MCF 10A (cell line): ENCODE measurements at regions not wholly inside any gene's neighbourhood (a gene's known extent, or its start where the extent isn't known, plus 50 kb on each side); places are given as distances from the start of the nearest gene placed in this dataset.

Experiments
- BruUV-seq: library from RNA; stranded (reverse); fragments of 400-500 nt; replicated peaks from 2 replicates; lab custom pipeline; 2021; lab: Mats Ljungman, UMichigan
- CTCF ChIA-PET: fragments of 300-600 bp; sonication (Branson Sonifier 250); formaldehyde crosslinking; extraction: SDS; loops from one replicate; lab custom pipeline; 2021; ENCODE audit warnings: antibody characterized with exemption, inconsistent platforms; lab: Yijun Ruan, JAX
- POLR2A ChIA-PET: fragments of 300-600, 350-650 bp; sonication (Branson Sonifier 250); formaldehyde crosslinking; extraction: SDS; loops from one replicate; lab custom pipeline; 2020; ENCODE audit warnings: antibody characterized with exemption, inconsistent platforms; lab: Yijun Ruan, JAX
- DNase-seq: peaks from one replicate; pipeline ENCODE4 v3.0.0-alpha.2; 2018; ENCODE audit not compliant: unreplicated experiment
- H3K27ac Mint-ChIP-seq: one replicate; pipeline ENCODE4 v1.8.0; 2022; ENCODE audit warnings: mild to moderate bottlenecking, low read depth, mixed read lengths; ENCODE audit not compliant: unreplicated experiment
- H3K27me3 Mint-ChIP-seq: one replicate; pipeline ENCODE4 v1.8.0; 2022; ENCODE audit warnings: mixed read lengths; ENCODE audit not compliant: insufficient read depth, unreplicated experiment
- H3K36me3 Mint-ChIP-seq: one replicate; pipeline ENCODE4 v1.8.0; 2022; ENCODE audit warnings: mild to moderate bottlenecking, moderate library complexity, mixed read lengths; ENCODE audit not compliant: insufficient read depth, unreplicated experiment
- H3K4me1 Mint-ChIP-seq: one replicate; pipeline ENCODE4 v1.8.0; 2022; ENCODE audit warnings: mixed read lengths; ENCODE audit not compliant: insufficient read depth, unreplicated experiment
- H3K4me3 Mint-ChIP-seq: one replicate; pipeline ENCODE4 v1.8.0; 2022; ENCODE audit warnings: mild to moderate bottlenecking, moderate library complexity, mixed read lengths; ENCODE audit not compliant: unreplicated experiment
- H3K9me3 Mint-ChIP-seq: one replicate; pipeline ENCODE4 v1.8.0; 2022; ENCODE audit warnings: mixed read lengths; ENCODE audit not compliant: unreplicated experiment
- CTCF ChIP-seq: fragments of 200-600 bp; IDR thresholded peaks from one replicate; pipeline ENCODE4 v1.8.0; 2022; ENCODE audit warnings: antibody characterized with exemption, mild to moderate bottlenecking; ENCODE audit not compliant: unreplicated experiment
- intact Hi-C: fragments of 100-400 bp; cut with micrococcal nuclease; formaldehyde crosslinking; loops from 2 replicates; pipeline ENCODE4 v1.14.1; 2022

GRCh38 chr10:9895981-9896380 lies 1121.7 kb upstream of the CELF2 start:
- H3K36me3 Mint-ChIP-seq: no peaks in the 10 kb centered on the region
- ChIA-PET POLR2A (no interaction called here), CTCF (no interaction called here)
- DNase-seq: no peak
- H3K4me1 Mint-ChIP-seq: no peaks in the 10 kb centered on the region
- no TSS peak for BruUV-seq
- intact Hi-C loops: no loop called here
- no peak overlapping the region for H3K27ac Mint-ChIP-seq
- no peak for TF ChIP-seq CTCF
- H3K4me3 Mint-ChIP-seq: no peak overlapping the region
- H3K9me3 Mint-ChIP-seq: no peaks in the 10 kb centered on the region
- no peaks in the 10 kb centered on the region for H3K27me3 Mint-ChIP-seq

DNA sequence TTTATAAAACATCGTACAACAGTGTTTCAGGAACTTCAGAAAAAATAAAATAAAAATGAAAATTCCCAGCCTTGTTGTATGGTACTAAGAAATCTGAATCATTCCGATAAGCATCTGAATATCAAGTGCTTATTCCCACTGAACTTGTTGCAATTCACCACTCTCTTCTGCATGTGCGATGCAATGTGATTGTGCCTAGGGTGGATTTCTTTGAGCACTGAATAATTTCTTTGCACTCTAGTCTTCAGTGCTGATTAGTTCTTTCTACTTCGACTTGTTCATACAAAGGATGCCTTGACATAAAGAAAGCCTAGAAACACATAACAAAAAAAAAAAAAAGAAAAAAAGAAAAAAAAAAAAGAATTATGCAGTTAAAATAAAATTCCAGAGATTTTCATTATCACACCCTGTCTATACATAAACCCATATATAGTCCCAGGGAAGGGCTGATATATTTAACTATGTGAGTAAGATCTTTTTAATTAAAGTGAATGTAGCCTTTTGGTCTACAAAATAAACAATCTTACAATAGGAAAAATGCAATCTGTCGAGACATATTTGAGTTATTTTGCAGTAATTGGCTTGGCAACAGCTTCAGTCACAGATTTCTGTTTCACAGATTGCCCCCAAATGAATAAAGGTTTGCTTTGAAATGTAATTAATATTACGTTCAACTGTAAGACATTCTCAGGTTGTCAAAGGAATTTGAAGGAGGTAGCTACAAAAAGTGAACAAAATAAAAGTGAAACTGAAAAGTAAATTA lies 1118.9 kb upstream of the CELF2 start:
- no peaks in the 10 kb centered on the region for H3K4me1 Mint-ChIP-seq
- H3K27me3 Mint-ChIP-seq: no peaks in the 10 kb centered on the region
- CTCF ChIA-PET: interaction anchor here (0.6 kb wide), 1 partner anchor 56 kb away, joined by 3 read pairs; no protein-coding TSS in a partner anchor
- TF ChIP-seq CTCF: no peak
- no peak for DNase-seq
- H3K9me3 Mint-ChIP-seq: no peaks in the 10 kb centered on the region
- intact Hi-C loops: no loop called here
- H3K4me3 Mint-ChIP-seq: no peak overlapping the region
- no TSS peak for BruUV-seq
- no peak overlapping the region for H3K27ac Mint-ChIP-seq
- H3K36me3 Mint-ChIP-seq: no peaks in the 10 kb centered on the region
- POLR2A ChIA-PET: no interaction called here

GRCh38 chr10:9900751-9901150 lies 1116.9 kb upstream of the CELF2 start:
- no peaks in the 10 kb centered on the region for H3K36me3 Mint-ChIP-seq
- POLR2A ChIA-PET: no interaction called here
- TF ChIP-seq CTCF: no peak
- CTCF ChIA-PET: interaction anchor here (0.5 kb wide), 1 partner anchor 1136 kb away, joined by 3 read pairs; no protein-coding TSS in a partner anchor
- H3K4me3 Mint-ChIP-seq: no peak overlapping the region
- no peak for DNase-seq
- no peaks in the 10 kb centered on the region for H3K27me3 Mint-ChIP-seq
- intact Hi-C loops: no loop called here
- no peaks in the 10 kb centered on the region for H3K9me3 Mint-ChIP-seq
- peaks cover 8% of the 10 kb centered on the region for H3K4me1 Mint-ChIP-seq
- H3K27ac Mint-ChIP-seq: no peak overlapping the region
- no TSS peak for BruUV-seq

- intact Hi-C loops: no loop called here
- H3K36me3 Mint-ChIP-seq: no peaks in the 10 kb centered on the region
- H3K4me3 Mint-ChIP-seq: no peak overlapping the region
- H3K4me1 Mint-ChIP-seq: peaks cover 8% of the 10 kb centered on the region
- H3K27me3 Mint-ChIP-seq: no peaks in the 10 kb centered on the region
- no peaks in the 10 kb centered on the region for H3K9me3 Mint-ChIP-seq
- no TSS peak for BruUV-seq
- no peak for DNase-seq
- POLR2A ChIA-PET: interaction anchor here (1.1 to 1.2 kb wide), 2 partner anchors 9 to 11 kb away, joined by 3 to 4 read pairs; no protein-coding TSS in a partner anchor
- H3K27ac Mint-ChIP-seq: no peak overlapping the region
- TF ChIP-seq CTCF: no peak
- CTCF ChIA-PET: no interaction called here
These were observed 1115.7 kb upstream of the CELF2 start for GRCh38 chr10:9901971-9902370.
